GM10266 (cell line): ENCODE measurements at regions not wholly inside any gene's neighbourhood (a gene's known extent, or its start where the extent isn't known, plus 50 kb on each side); places are given as distances from the start of the nearest gene placed in this dataset.
A peak's percentile ranks its signal among the peaks of the same experiment; 100 is the strongest.

ENCODE experiments used
- DNase-seq: peaks from one replicate; pipeline ENCODE4 v3.0.0; 2012; ENCODE audit errors: extremely low spot score
- TF ChIP-seq, protein P1 (sequence below): IDR thresholded peaks from 2 replicates; pipeline ENCODE4 v1.5.1; 2012; ENCODE audit warnings: mild to moderate bottlenecking, low read depth; ENCODE audit not compliant: control insufficient read depth, insufficient read depth; ENCODE audit errors: missing control alignments

DNA sequence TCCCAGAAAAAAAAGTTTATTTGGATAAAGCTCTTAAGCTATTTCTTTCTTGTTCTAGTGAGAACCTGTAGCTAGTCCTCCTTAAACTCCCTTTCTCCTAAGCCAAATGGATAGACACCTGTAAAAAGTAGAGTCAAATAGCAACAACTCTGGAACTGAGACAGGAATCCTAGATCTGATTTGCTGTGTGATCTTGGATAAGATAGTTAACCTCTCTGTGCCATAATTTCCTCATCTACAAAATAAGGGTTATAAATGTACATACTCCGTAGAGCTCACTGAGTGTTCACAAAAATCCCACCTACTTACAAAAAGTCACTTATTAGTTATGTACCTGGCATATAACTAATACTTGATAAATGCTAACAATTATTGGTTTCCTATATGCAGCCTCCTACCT is 270.3 kb downstream of the ABCC12 start:
- TF ChIP-seq, protein P1, sequence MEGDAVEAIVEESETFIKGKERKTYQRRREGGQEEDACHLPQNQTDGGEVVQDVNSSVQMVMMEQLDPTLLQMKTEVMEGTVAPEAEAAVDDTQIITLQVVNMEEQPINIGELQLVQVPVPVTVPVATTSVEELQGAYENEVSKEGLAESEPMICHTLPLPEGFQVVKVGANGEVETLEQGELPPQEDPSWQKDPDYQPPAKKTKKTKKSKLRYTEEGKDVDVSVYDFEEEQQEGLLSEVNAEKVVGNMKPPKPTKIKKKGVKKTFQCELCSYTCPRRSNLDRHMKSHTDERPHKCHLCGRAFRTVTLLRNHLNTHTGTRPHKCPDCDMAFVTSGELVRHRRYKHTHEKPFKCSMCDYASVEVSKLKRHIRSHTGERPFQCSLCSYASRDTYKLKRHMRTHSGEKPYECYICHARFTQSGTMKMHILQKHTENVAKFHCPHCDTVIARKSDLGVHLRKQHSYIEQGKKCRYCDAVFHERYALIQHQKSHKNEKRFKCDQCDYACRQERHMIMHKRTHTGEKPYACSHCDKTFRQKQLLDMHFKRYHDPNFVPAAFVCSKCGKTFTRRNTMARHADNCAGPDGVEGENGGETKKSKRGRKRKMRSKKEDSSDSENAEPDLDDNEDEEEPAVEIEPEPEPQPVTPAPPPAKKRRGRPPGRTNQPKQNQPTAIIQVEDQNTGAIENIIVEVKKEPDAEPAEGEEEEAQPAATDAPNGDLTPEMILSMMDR: no peak
- no peak for DNase-seq

DNA sequence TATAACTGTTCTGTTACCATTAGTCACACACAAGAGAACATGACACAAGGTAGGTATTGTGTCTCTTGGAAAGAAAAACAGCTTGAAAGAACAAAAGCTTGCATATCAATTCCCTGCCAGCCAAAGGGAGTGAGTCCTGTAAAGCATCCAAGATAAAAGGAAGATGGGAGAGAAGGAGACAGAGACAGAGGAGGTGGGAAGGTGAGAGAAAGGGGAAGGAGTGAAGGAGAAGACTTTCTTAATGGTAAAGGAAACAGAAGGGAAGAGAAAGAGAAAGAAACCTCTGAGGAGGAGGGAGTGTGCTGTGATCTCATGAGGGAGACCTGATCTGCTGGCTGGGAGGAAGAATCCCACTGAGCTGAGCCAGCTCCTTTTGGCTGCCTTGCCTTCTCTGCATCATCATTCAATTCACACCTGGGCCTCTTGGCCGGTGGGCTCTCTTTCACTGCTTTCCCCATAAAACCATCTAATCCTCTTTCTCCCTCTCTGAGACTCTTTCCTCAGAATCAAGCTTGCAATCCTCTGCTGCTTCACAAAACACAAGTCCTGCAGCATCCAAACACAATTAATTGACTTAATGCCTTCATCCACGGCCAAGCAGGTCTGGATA is 271.6 kb downstream of the ABCC12 start:
- TF ChIP-seq, protein P1: no peak
- DNase-seq: no peak

DNA sequence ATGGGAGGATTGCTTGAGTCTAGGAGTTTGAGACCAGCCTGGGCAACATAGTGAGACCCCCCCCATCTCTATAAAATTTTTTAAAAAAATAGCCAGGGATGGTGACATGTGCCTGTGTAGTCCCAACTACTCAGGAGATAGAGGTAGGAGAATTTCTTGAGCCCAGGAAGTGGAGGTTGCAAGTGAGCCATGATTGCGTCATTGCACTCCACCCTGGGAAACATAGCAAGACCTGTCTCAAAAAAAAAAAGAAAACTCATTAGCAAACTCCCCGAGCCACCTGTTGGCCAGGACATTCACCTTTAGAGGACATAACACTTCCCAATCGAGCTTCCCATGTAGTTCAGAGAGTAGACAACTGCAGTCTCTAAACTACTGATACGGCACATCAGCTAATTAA is 274.2 kb downstream of the ABCC12 start:
- no peak for DNase-seq
- TF ChIP-seq, protein P1: no peak

DNA sequence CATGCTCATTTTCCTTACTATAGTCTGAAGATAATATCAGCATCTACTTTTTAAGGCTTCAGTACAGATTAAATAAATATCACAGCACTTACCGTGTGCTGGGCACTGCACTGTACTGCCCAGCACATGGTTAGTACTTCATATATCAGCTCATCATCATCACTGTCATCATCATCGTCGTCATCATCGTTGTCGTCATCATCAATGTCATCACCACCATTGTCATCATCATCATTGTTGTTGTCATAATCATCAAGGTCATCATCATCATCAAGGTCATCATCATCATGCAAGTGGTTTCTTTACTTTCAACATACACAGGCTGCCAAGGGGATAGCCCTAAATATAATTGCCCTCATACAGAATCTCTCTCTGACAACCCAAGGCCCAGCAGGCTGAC is 275.1 kb downstream of the ABCC12 start:
- no peak for DNase-seq
- TF ChIP-seq, protein P1: no peak

DNA sequence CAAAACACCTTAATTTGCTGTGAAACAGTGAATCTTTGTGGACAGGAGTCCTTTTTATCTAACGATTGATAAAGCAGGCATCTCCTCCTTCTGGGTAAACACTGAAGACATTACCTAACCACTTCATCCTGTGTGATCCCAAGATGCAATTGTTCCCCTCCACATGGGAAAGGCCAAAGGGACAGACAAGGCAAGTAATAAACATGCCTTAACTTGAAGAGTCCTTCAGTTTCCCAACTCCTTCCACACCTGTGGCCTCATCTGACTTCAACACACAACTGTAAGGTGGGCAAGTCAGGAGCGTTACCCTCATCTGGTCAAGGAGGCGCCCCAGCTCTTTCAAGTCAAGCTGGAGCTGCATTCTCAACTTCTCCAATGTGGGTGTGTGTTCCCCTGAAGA is 278.6 kb downstream of the ABCC12 start:
- no peak for DNase-seq
- TF ChIP-seq, protein P1: no peak

DNA sequence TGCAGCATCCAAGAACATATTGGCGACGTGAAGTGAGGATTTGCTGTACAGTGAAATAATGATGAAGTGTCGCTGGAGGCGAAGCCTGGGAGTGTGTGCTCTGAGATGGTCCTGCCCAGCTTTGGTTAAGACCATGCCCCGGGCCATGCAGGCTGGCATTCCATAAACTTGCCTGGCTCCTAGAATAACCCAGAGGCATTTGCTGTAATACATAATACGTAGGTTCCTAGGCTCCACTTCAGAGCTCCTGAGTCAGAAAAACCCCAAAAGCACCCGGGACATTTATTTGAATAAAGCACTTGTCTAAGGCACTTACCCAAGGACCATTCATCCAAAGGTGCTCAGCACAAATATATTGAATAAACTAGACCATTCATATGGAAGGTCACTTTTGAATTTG is 279.3 kb downstream of the ABCC12 start:
- TF ChIP-seq, protein P1: no peak
- no peak for DNase-seq

DNA sequence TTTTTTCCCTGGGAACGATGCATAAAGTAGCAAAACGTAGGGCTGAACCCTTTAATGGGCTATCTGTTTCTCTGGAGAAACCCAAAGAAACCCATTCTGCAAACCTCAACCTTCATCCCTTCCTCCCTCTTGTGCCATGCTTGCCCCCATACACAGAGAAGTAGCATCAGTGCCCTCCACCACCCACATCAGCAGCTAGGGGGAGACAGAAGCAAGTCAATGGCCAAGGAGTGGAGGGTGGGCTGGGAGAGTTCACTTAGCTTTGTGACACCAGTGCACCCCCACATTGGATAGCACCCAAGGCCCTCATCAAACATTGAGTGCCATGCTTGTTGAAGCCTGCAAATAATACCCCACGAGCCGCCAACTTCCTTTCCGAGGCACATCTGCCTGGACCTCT is 282.4 kb downstream of the ABCC12 start:
- TF ChIP-seq, protein P1: peak; percentile 51
- peak; percentile 23 for DNase-seq
